MG63 (cell line): ENCODE measurements at regions not wholly inside any gene's neighbourhood (a gene's known extent, or its start where the extent isn't known, plus 50 kb on each side); places are given as distances from the start of the nearest gene placed in this dataset.

Source experiments
- DNase-seq: peaks from one replicate; pipeline ENCODE4 v3.0.0-alpha.2; 2020
- H3K27me3 ChIP-seq: fragments of 250-450 bp; sonication (Bioruptor Pico); 2 replicates; pipeline ENCODE4 v1.5.1; 2020; ENCODE audit warnings: mild to moderate bottlenecking, moderate library complexity
- H3K36me3 ChIP-seq: fragments of 250-450 bp; sonication (Bioruptor Pico); 2 replicates; pipeline ENCODE4 v1.5.1; 2020; ENCODE audit warnings: mild to moderate bottlenecking, moderate library complexity
- H3K4me3 ChIP-seq: fragments of 250-450 bp; sonication (Bioruptor Pico); 2 replicates; pipeline ENCODE4 v1.5.1; 2020; ENCODE audit warnings: mild to moderate bottlenecking, moderate library complexity
- H3K9me3 ChIP-seq: fragments of 250-450 bp; sonication (Bioruptor Pico); 2 replicates; pipeline ENCODE4 v1.5.1; 2020; ENCODE audit warnings: mild to moderate bottlenecking, moderate library complexity

DNA sequence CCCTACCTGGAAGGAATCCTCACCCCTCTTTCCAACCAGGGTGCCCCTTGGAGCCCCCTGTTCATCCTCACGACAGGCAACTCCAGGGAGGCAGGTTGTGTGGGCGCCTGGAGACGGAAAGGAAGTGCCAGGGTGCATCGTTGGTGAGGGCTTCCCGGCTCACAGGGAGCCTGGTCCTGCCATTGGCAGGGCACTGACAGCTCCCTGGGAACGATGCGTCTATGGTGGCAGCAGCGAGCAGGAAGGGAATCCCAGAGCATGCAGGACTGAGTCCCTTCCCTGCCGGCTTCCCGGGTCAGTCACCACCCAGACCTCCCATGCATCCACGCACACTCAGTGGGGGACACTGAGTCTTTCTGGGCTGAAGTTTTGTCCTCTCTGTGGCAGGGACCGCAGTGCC is 117.6 kb downstream of the INHBB start:
- no peaks in the 10 kb centered on the region for H3K36me3 ChIP-seq
- no peak for DNase-seq

DNA sequence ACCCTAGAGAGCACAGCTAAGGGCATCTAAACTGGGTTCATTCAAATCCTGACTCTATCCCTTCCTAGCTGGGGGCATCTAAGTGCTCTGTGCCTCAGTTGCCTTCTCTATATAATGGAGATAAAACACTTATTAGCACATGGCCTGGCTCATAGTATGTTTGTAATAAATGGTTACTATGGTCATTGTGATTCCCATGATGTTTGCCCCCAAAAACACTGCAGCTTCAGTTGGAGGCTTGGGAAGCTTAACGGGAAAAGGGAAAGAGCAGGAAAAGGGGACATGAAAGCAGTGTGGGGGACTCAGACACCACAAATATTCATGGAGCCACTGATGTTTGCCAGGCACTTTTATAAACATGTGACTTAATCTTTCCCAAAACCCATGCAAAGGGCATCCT is 118.1 kb downstream of the INHBB start:
- H3K4me3 ChIP-seq: no peak overlapping the region
- no peaks in the 10 kb centered on the region for H3K27me3 ChIP-seq
- no peaks in the 10 kb centered on the region for H3K36me3 ChIP-seq
- 0 out of 2 replicates have a peak, but pooled peaks cover 4% of the 10 kb centered on the region for H3K9me3 ChIP-seq
- DNase-seq: no peak

More for the DNA sequence above, 117.6 kb downstream of the INHBB start:
- Histone ChIP-seq H3K27me3 (no peaks in the 10 kb centered on the region), H3K4me3 (no peak overlapping the region), H3K9me3 (0 out of 2 replicates have a peak, but pooled peaks cover 5% of the 10 kb centered on the region)

DNA sequence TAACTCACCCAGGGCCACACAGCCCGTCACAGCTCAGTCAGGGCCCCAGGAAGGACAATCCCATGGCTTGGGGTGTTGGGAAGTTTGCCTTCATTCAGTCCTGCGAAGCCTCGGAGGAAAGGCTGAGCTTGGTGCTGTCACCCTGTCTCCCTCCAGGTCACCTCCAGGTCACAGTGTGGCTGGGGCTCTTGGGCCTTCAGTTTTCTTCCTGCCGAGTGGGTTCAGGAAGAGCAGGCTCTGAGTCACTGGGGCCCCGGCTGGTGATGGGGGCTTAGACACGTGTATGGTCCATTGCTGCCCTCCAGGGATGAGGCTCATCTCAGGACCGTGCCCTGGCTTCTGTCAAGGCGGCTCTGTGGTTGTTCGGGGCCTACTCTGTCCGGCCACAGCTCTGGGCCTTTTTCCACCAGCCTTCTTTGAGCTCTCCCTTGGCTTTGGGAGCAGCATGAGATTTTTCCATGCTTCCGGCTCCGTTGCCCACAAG is 118.6 kb downstream of the INHBB start:
- no peaks in the 10 kb centered on the region for H3K27me3 ChIP-seq
- H3K36me3 ChIP-seq: no peaks in the 10 kb centered on the region
- no peak overlapping the region for H3K4me3 ChIP-seq
- no peaks in the 10 kb centered on the region for H3K9me3 ChIP-seq
- DNase-seq: no peak

DNA sequence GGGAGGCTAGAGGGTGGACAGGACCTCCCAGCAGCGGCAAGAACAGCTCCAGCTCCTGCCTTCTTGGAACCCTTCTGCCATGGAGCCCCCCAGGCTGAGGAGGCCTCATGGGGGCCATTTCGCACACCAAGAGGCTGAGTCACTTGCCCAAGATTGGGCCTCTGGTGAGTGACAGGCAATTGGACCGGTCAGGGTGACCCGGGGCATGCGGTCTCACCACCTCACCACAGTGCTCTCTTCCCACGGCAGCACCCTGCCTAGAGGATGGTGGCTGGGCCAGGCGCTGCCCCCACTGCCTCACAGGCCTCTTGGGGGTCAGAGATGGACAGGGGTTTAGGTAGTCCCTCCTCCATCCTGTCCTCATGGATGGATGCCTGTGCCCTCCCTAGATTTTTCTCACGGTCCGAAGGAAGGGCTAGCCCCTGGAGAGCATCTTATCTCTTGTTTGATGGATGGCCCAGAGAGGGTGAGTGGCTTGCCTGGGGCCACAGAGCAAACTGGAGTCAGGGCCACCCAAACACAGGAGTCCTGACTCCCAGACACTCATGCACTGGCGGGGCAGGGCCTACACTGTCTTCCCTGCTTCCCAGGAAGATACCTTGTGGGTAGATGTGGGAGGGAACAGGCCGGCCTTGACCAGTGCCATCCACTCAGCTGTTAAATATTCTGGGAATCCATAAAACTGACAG is 119.2 kb downstream of the INHBB start:
- no peaks in the 10 kb centered on the region for H3K36me3 ChIP-seq
- H3K4me3 ChIP-seq: no peak overlapping the region
- H3K9me3 ChIP-seq: no peaks in the 10 kb centered on the region
- no peak for DNase-seq
- no peaks in the 10 kb centered on the region for H3K27me3 ChIP-seq

DNA sequence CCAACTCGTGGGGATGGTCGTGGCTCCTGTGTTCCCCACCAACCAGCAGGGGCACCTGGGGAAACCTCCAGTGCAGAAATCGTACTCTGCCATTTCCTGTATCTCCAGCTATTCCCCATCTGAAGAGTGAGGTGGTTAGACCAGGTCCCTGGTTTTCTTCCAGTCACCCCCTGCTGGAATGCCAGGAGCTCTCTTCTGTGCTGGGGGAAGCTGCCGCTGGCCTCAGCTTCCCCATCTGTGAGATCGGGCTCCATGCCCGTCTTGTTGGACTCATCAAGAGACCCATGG is 119.7 kb downstream of the INHBB start:
- DNase-seq: no peak
- no peaks in the 10 kb centered on the region for H3K9me3 ChIP-seq

DNA sequence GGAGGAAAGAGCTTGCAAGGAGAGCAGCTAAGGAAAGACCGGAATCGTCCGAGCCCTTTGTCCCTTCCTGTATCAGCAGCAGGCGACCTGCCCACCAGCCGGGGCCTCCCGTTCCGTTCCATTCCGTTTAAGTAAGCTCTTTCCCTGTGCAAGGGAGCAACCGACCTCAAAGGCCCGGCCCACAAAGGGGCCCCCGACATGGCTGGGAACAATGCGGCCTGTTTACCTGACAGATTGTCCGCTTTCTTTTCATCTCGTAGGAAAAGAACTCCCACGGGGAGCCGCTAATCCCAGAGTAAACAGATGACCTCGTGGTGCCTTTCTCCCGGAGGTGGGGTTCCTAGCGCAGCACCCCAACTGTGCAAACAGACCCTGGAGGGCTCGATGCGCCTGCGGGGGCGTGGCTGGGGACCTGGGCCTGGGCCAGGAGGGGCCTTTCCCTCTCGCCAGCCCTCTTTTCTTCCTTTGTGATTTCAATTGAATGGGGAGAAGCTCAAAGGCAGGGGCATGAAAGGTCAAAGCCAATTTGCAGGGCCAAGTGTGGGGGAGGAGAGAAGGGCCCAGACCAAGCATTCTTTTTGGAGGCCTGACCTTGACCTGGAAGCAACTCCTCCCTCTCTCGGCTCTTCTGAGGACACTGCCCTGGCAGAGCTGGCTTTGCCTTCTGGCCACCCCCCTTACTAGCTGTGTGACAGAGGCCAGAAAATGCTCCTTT is 120.2 kb downstream of the INHBB start:
- DNase-seq: no peak
- no peak overlapping the region for H3K4me3 ChIP-seq
- H3K9me3 ChIP-seq: no peaks in the 10 kb centered on the region
- no peaks in the 10 kb centered on the region for H3K36me3 ChIP-seq
- H3K27me3 ChIP-seq: no peaks in the 10 kb centered on the region

More for the DNA sequence above, 119.7 kb downstream of the INHBB start:
- no peaks in the 10 kb centered on the region for H3K27me3 ChIP-seq
- no peak overlapping the region for H3K4me3 ChIP-seq
- H3K36me3 ChIP-seq: no peaks in the 10 kb centered on the region

DNA sequence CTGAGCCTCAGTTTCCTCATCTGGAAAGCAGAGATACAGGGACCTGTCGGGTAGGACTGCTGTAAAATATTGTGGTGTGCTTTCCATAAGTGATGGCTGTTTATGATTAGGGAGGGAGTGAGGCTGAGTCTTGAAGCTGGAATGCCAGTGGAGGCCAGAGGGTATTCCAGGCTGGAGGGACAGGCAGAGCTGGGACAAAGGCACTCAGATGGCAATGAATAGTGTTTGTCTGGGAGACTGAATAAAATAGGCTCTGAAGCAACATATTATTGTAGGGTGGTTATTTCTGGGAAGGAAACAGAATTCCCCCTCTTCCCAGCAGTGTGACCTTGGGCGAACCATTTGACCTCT is 120.7 kb downstream of the INHBB start:
- no peaks in the 10 kb centered on the region for H3K27me3 ChIP-seq
- no peaks in the 10 kb centered on the region for H3K36me3 ChIP-seq
- no peak overlapping the region for H3K4me3 ChIP-seq
- H3K9me3 ChIP-seq: no peaks in the 10 kb centered on the region
- no peak for DNase-seq

DNA sequence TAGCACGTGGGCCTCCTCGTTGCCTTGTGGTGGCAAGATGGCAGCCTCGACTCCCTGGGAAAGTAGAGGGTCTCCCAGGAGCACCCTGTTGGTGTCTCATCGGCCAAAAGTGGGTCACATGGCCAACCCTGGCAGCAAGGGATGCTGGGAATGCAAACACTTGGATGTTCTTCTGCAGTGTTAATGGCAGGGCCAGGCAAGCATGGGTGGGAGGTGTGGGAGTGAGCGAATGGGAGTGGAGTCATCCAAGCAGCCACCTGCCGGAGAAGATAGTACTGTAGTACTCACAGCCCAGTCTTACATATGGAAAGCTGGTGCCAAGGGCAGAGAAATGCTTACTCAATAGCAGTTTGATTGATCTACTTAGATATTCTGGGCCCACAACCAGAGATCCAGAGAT is 122.2 kb downstream of the INHBB start:
- no peaks in the 10 kb centered on the region; the same call in 1 of the 2 replicates for H3K9me3 ChIP-seq
- H3K4me3 ChIP-seq: no peak overlapping the region
- H3K27me3 ChIP-seq: no peaks in the 10 kb centered on the region
- no peak for DNase-seq
- H3K36me3 ChIP-seq: no peaks in the 10 kb centered on the region

DNA sequence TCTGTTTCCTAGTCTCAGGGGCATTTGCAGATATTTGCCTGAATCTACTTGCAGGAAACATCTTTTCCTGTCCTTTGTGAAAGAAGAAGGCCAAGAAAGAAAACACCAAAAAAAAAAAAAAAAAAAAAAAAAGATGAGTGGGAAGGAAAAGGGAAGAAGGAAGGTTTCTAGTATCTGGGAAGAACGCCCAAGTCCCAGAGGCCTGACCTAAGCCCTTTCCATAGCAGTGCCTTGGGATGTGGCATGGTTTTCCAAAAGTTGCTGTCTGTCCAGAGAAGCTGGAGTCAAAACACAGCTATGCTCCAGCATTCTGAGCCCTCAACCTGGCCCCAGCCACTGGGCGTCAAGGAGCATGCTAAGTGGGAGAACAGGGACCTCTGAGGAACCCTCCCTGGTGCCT is 123.5 kb downstream of the INHBB start:
- H3K36me3 ChIP-seq: no peaks in the 10 kb centered on the region
- H3K4me3 ChIP-seq: no peak overlapping the region
- no peaks in the 10 kb centered on the region for H3K27me3 ChIP-seq
- no peaks in the 10 kb centered on the region; the same call in 1 of the 2 replicates for H3K9me3 ChIP-seq
- peak; percentile 38 for DNase-seq

DNA sequence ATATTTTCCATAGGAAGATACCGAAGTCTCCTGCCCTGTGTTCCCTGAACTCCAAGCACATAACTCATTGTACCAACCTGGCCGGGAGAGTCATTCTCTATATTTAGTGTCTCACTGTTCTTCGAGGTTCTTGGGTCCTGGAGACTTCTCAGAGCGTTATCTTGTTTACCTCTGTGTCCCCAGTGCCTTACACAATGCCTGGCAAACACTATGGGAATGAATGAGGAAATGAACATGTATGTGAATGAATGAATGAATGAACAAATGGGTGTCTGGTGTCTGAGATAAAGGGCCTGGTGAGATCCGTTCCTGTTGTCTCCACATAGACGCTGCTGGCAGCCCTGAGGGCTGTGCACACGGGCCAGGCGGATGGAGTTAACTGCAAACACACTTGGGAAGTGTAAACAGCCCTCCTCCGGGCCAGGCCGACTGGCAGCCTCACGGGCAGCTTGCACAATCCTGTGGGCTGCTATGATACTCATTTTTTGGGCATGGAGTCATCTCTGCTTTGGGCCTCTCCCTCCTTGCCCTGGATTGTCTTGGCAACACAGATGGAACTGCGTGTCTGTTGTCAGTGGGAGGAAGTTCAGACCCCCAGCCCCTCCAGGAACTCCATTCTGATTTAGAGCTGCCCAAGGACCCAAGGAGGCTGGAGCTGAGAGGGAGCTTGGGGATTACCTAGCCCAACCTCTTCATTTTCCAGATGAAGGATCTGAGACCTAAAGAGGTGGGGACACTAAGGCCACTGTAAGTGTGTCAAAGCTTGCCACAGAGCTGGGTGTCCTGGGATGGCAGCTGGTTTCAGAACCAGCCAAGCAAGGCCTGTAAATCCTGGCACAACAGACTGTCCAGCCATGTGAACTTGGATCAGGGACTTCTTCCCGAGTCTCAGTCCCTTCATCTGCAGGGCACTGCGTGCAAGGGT is 124.4 kb downstream of the INHBB start:
- Histone ChIP-seq H3K9me3 (no peaks in the 10 kb centered on the region; the same call in 1 of the 2 replicates), H3K4me3 (no peak overlapping the region), H3K27me3 (no peaks in the 10 kb centered on the region), H3K36me3 (no peaks in the 10 kb centered on the region)
- DNase-seq: peak; percentile 96

DNA sequence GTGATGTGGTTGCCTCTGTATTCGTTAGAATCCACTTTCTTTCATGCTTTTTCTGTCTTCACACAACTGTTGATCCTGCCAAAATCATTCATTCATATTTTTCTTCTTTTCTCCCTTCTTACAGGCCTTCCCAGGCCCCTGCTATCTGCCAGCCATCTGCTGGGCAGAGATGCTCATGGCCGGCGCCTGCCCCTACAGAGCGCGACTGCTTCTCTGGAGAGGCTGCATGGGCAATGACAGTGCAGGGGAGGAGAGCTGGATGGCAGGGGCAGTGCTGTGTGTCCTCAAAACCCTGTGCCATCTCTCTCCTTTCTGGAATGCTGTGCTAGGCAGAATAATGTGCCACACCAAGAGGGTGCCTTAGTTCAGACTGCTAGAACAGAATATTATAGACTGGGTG is 125.2 kb downstream of the INHBB start:
- no peaks in the 10 kb centered on the region; the same call in 1 of the 2 replicates for H3K9me3 ChIP-seq
- H3K4me3 ChIP-seq: no peak overlapping the region
- no peaks in the 10 kb centered on the region for H3K36me3 ChIP-seq
- H3K27me3 ChIP-seq: no peaks in the 10 kb centered on the region
- no peak for DNase-seq

DNA sequence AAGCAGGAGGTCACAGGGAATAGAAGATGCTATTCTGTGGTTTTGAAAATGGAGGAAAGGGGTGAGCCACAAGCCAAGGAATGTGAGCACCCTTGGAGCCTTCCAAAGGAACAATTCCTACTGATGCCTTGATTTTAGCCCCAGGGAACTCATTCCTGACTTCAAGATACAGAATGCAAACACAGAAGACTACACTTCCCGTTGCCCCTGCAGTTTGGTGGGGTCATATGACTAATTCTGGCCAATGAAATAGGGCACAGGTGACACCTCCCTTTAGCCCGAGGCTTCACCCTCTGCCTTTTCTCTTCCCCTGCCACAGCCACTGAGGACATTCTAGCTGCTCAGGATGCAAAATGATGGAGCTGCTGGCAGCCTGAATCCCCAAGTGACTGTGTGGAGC is 126.1 kb downstream of the INHBB start:
- H3K27me3 ChIP-seq: no peaks in the 10 kb centered on the region

DNA sequence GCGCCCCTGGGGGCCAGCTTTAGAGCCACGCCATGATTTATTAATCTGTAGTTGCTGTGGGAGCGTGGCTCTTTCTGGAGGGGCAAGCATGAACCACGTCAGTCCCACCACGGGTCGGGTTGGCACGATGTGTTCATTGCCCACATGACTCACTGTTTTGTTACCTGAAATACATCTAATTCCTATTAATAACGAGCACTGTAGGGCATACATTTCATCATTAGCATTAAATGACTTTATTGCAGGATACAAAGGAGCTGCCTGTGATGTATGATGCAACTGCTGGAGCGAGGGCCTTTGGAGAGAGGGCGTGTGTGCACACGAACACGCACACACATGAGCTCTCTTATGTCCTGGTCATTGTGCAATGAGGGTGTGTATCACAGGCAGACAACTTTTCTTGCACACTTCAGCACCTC is 127.0 kb downstream of the INHBB start:
- H3K36me3 ChIP-seq: no peaks in the 10 kb centered on the region
- no peaks in the 10 kb centered on the region; the same call in 1 of the 2 replicates for H3K9me3 ChIP-seq
- no peak for DNase-seq
- H3K27me3 ChIP-seq: no peaks in the 10 kb centered on the region
- H3K4me3 ChIP-seq: no peak overlapping the region

More for the DNA sequence above, 126.1 kb downstream of the INHBB start:
- no peak for DNase-seq
- Histone ChIP-seq H3K36me3 (no peaks in the 10 kb centered on the region), H3K9me3 (no peaks in the 10 kb centered on the region; the same call in 1 of the 2 replicates), H3K4me3 (no peak overlapping the region)

DNA sequence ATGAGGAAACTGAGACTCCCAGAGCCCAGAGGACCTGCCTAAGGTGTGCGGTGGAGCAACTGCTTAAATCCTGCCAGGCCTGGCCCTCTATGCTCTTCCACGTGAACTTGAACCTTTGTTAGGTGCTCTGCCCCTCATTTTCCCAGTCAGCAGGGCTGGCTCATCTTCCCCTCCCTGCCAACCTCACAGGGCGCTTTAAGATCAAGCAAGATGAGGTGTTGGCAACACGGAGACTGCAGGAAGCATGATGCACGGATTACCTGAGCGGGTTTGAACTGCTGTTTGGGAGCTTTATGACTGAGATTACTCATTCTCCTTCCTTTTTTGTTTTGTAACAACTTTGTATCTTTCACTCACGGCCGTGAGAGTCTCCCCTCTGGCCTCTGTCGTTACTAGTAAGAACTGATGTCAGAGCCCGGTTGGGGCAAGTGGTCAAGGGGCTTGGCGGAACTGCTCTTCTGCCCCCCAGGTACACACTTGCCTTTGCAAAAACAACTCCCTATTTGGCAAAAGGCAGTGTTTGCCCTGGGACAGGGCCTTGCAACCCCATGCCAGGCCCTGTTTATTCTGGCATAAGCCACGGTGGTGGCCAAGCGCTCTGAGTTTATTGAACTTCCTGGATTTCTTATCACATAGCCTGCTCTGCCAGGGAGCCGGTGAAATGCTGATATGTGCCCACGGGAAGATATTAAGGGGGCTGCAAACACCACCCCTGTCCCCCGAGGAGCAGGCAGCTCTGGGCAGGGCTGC is 127.8 kb downstream of the INHBB start:
- Histone ChIP-seq H3K36me3 (no peaks in the 10 kb centered on the region), H3K27me3 (no peaks in the 10 kb centered on the region), H3K9me3 (no peaks in the 10 kb centered on the region; the same call in 1 of the 2 replicates), H3K4me3 (no peak overlapping the region)
- DNase-seq: no peak

DNA sequence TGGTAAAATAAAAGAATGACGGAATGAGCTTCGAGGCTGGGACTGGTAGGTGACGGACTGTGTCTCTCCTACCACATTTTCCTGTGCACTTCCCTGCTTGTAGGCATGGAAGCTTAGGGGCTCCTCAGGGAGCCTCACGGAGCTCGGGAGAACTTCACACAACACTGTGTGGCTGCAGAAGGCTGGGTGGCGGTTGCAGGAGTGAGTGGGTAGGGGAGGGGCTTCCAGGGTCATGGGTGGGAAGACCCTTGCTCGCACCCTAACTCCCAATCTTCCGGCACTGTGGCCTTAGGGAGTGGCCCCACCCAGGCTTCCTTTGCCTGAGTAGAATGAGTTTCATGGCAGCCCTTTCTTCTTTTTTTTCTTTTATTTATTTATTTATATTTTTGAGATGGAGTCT is 128.6 kb downstream of the INHBB start:
- H3K4me3 ChIP-seq: no peak overlapping the region
- no peaks in the 10 kb centered on the region; the same call in 1 of the 2 replicates for H3K9me3 ChIP-seq
- H3K36me3 ChIP-seq: no peaks in the 10 kb centered on the region
- no peaks in the 10 kb centered on the region for H3K27me3 ChIP-seq
- no peak for DNase-seq

DNA sequence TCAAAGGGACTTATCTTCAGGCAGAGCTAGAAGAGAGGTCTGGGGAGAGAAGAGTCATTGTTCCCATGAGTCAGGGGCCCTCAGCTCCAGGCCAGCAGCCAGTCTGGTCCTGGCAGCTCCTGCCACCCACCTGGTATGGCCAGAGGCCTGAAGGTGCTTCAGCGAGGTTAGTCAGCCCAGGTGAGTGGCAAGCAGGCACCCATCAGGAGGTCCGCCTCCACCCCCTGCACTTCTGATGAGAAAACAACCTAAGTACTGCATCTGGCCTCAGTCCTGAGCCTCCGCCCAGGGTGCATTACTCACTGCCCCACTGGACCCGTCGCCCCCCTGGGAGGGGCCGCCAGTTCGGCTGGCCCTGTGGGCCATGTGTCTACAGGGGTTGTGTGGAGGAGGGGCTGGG is 130.2 kb downstream of the INHBB start:
- DNase-seq: peak; percentile 35
- no peaks in the 10 kb centered on the region for H3K36me3 ChIP-seq
- H3K9me3 ChIP-seq: no peaks in the 10 kb centered on the region; the same call in 1 of the 2 replicates
- no peak overlapping the region for H3K4me3 ChIP-seq
- no peaks in the 10 kb centered on the region for H3K27me3 ChIP-seq
